Mesenchymal stem cell (in vitro differentiated cells and primary cell): ENCODE measurements at regions not wholly inside any gene's neighbourhood (a gene's known extent, or its start where the extent isn't known, plus 50 kb on each side); places are given as distances from the start of the nearest gene placed in this dataset.

Experiments
- DNase-seq: peaks from one replicate; pipeline ENCODE4 v3.0.0-alpha.2; 2013
- H2AFZ ChIP-seq: one replicate; pipeline ENCODE4 v1.6.1; 2013; ENCODE audit warnings: low read depth, mild to moderate bottlenecking, control low read depth, inconsistent platforms, low read length, moderate library complexity
- H2AK5ac ChIP-seq: 2 replicates; pipeline ENCODE4 v1.6.1; 2013; ENCODE audit warnings: low read length, moderate library complexity, mild to moderate bottlenecking, inconsistent platforms; ENCODE audit not compliant: severe bottlenecking
- H2BK120ac ChIP-seq: one replicate; pipeline ENCODE4 v1.6.1; 2013; ENCODE audit warnings: low read depth, mild to moderate bottlenecking, inconsistent platforms, low read length, moderate library complexity
- H2BK12ac ChIP-seq, 2 experiments: one replicate each; pipeline ENCODE4 v1.6.1; 2013; ENCODE audit warnings: inconsistent platforms in 2 of 2, low read length in 2 of 2, mild to moderate bottlenecking in 2 of 2, moderate library complexity in 2 of 2, control low read depth in 1 of 2
- H2BK15ac ChIP-seq: one replicate; pipeline ENCODE4 v1.6.1; 2013; ENCODE audit warnings: mild to moderate bottlenecking, low read depth, inconsistent platforms; ENCODE audit not compliant: poor library complexity, severe bottlenecking
- H2BK5ac ChIP-seq: 2 replicates; pipeline ENCODE4 v1.6.1; 2013; ENCODE audit warnings: low read depth, mild to moderate bottlenecking, low read length, control low read depth, inconsistent platforms; ENCODE audit not compliant: poor library complexity, severe bottlenecking
- H3K14ac ChIP-seq, 2 experiments: one replicate each; pipeline ENCODE4 v1.6.1; 2013; ENCODE audit warnings: inconsistent platforms in 2 of 2, low read length in 2 of 2, control low read depth in 1 of 2, mild to moderate bottlenecking in 1 of 2, moderate library complexity in 1 of 2
- H3K18ac ChIP-seq, 2 experiments: one replicate each; pipeline ENCODE4 v1.6.1; 2013; ENCODE audit warnings: inconsistent platforms in 2 of 2, low read length in 2 of 2, control low read depth in 1 of 2, low read depth in 1 of 2, mild to moderate bottlenecking in 1 of 2
- H3K23ac ChIP-seq, 2 experiments: one replicate each; pipeline ENCODE4 v1.6.1; 2013; ENCODE audit warnings: inconsistent platforms in 2 of 2, low read length in 2 of 2, mild to moderate bottlenecking in 2 of 2, moderate library complexity in 2 of 2, control low read depth in 1 of 2
- H3K27ac ChIP-seq: 2 replicates; pipeline ENCODE4 v1.5.1; 2013; ENCODE audit warnings: mild to moderate bottlenecking, moderate library complexity, low read length, control low read depth, inconsistent platforms; ENCODE audit not compliant: poor library complexity, severe bottlenecking
- H3K27me3 ChIP-seq, 2 experiments: 2 replicates each; pipeline versions ENCODE4 v1.6.1 to v1.7.0; 2013; ENCODE audit warnings: low read length in 2 of 2, mild to moderate bottlenecking in 2 of 2, moderate library complexity in 2 of 2, control low read depth in 1 of 2, inconsistent platforms in 1 of 2; ENCODE audit not compliant: control insufficient read depth in 1 of 2, insufficient read depth in 1 of 2
- H3K36me3 ChIP-seq, 2 experiments: 2 replicates each; pipeline versions ENCODE4 v1.6.1 to v1.7.0; 2013; ENCODE audit warnings: low read length in 2 of 2, control low read depth in 1 of 2, inconsistent platforms in 1 of 2, low read depth in 1 of 2, mild to moderate bottlenecking in 1 of 2; ENCODE audit not compliant: insufficient read depth in 2 of 2, control insufficient read depth in 1 of 2
- H3K4ac ChIP-seq, 2 experiments: one replicate each; pipeline ENCODE4 v1.6.1; 2013; ENCODE audit warnings: inconsistent platforms in 2 of 2, low read length in 2 of 2, mild to moderate bottlenecking in 2 of 2, moderate library complexity in 2 of 2, control low read depth in 1 of 2, low read depth in 1 of 2
- H3K4me1 ChIP-seq: 2 replicates; pipeline ENCODE4 v1.6.1; 2013; ENCODE audit warnings: low read depth, low read length, control low read depth; ENCODE audit not compliant: control insufficient read depth, insufficient read depth
- H3K4me2 ChIP-seq: 2 replicates; pipeline ENCODE4 v1.6.1; 2013; ENCODE audit warnings: low read length, mild to moderate bottlenecking, inconsistent platforms; ENCODE audit not compliant: poor library complexity, severe bottlenecking
- H3K4me3 ChIP-seq, 2 experiments: 2 replicates each; pipeline versions ENCODE4 v1.5.1 to v1.7.0; 2013; ENCODE audit warnings: low read length in 2 of 2, mild to moderate bottlenecking in 2 of 2, control low read depth in 1 of 2, low read depth in 1 of 2; ENCODE audit not compliant: insufficient read depth in 1 of 2
- H3K79me1 ChIP-seq: replicated peaks from 2 replicates; pipeline ENCODE4 v1.6.1; 2013; ENCODE audit warnings: mild to moderate bottlenecking, control low read depth, low read length, inconsistent platforms; ENCODE audit not compliant: poor library complexity, severe bottlenecking
- H3K9ac ChIP-seq: 2 replicates; pipeline ENCODE4 v1.7.0; 2013; ENCODE audit warnings: mild to moderate bottlenecking, low read length, moderate library complexity
- H3K9me3 ChIP-seq: 2 replicates; pipeline ENCODE4 v1.7.0; 2013; ENCODE audit warnings: mild to moderate bottlenecking, low read length; ENCODE audit not compliant: control insufficient read depth
- H4K8ac ChIP-seq: one replicate; pipeline ENCODE4 v1.6.1; 2013; ENCODE audit warnings: inconsistent platforms, mild to moderate bottlenecking, low read length, moderate library complexity
- H4K91ac ChIP-seq: one replicate; pipeline ENCODE4 v1.6.1; 2013; ENCODE audit warnings: mild to moderate bottlenecking, low read length, inconsistent platforms
- WGBS: methylation state at CpG from one replicate; pipeline ENCODE4 v1.1.7; 2013; ENCODE audit warnings: mixed read lengths; 5-methylcytosine and 5-hydroxymethylcytosine counted together

- Histone ChIP-seq H3K4me3 (no peak overlapping the region), H3K23ac (no peak overlapping the region), H2BK12ac (peak overlapping the region in 1 of 2 experiments; percentile 98), H2AK5ac (no peak overlapping the region), H3K27me3 (peaks cover 0 to 20% of the 10 kb centered on the region in 2 experiments), H3K36me3 (no peaks in the 10 kb centered on the region), H2BK120ac (peak overlapping the region; percentile 84), H3K14ac (no peak overlapping the region), H3K27ac (no peak overlapping the region), H3K18ac (peak overlapping the region in 1 of 2 experiments; percentile 80), H3K9ac (no peak overlapping the region), H2AFZ (no peak overlapping the region), H3K4me2 (no peak overlapping the region), H3K4ac (no peak overlapping the region), H4K8ac (no peak overlapping the region), H3K79me1 (no peaks in the 10 kb centered on the region), H3K4me1 (peaks cover 2% of the 10 kb centered on the region), H3K9me3 (peaks cover 4% of the 10 kb centered on the region), H2BK5ac (no peak overlapping the region), H4K91ac (no peak overlapping the region), H2BK15ac (no peak overlapping the region)
- peak; percentile 88 for DNase-seq
- whole genome bisulfite sequencing = 45% methylated on average over 1 of the region's 4 CpGs
These were observed 82.4 kb upstream of the TAS2R1 start for GRCh38 chr5:9712506-9712905.

GRCh38 chr5:9710069-9710468 is 79.9 kb upstream of the TAS2R1 start:
- Histone ChIP-seq H3K9me3 (peaks cover 4% of the 10 kb centered on the region), H4K8ac (no peak overlapping the region), H3K27ac (no peak overlapping the region), H2AK5ac (no peak overlapping the region), H2BK120ac (peak overlapping the region; percentile 71), H3K4me3 (no peak overlapping the region), H3K9ac (no peak overlapping the region), H2BK12ac (no peak overlapping the region), H2BK5ac (no peak overlapping the region), H2AFZ (no peak overlapping the region), H4K91ac (no peak overlapping the region), H3K4me2 (no peak overlapping the region), H2BK15ac (no peak overlapping the region), H3K36me3 (no peaks in the 10 kb centered on the region), H3K4ac (peak overlapping the region in 1 of 2 experiments; percentile 55), H3K23ac (no peak overlapping the region), H3K27me3 (peaks cover 0 to 18% of the 10 kb centered on the region in 2 experiments), H3K4me1 (peaks cover 2% of the 10 kb centered on the region), H3K79me1 (no peaks in the 10 kb centered on the region), H3K18ac (no peak overlapping the region), H3K14ac (no peak overlapping the region)
- 100% methylated on average over 1 of the region's 1 CpG for WGBS
- DNase-seq = no peak

DNA sequence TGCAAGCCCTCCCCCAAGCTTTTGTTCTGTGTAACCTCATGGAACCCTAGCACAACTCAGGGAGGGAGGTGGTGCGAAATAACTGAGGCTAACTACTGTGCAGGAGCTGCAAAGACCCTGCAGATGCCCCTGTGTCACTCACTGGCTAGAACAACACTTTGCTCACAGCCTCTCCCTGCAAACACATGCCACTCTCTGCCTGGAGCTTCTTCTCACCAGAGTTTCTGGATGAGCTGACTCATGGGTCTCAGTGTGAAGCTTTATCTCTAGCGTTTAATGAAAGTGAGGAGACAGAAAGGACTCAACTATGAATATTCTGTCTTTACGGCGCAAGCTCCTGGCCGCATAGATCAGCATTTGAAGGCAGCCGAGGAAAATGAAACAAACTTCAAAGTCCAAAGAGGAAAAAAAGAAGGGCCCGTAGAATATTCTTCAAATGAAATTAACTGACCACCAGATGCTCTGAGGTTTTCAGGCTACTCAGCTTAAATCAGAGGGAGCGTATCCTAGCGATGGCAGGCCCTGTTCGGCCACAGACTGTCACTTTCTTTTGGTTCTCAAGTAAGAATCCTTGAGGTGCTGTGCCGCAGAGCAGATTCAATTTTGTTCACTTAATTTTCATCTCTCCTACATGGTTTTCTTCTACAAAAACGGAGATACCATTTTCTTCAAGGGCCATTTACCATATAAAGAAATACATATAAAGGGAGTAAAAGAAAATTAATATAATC is 77.7 kb upstream of the TAS2R1 start:
- peaks cover 2% of the 10 kb centered on the region for H3K4me1 ChIP-seq
- no peak overlapping the region for H2BK5ac ChIP-seq
- no peak overlapping the region for H3K4me3 ChIP-seq
- H3K9ac ChIP-seq = no peak overlapping the region
- peak overlapping the region in 1 of 2 experiments; percentile 66 for H2BK12ac ChIP-seq
- H3K9me3 ChIP-seq = peaks cover 4% of the 10 kb centered on the region
- H3K4me2 ChIP-seq = no peak overlapping the region
- no peak overlapping the region for H3K4ac ChIP-seq
- no peak overlapping the region for H3K14ac ChIP-seq
- peaks cover 0 to 1% of the 10 kb centered on the region in 2 experiments for H3K27me3 ChIP-seq
- no peak overlapping the region for H3K27ac ChIP-seq
- H2AK5ac ChIP-seq = no peak overlapping the region
- H3K79me1 ChIP-seq = no peaks in the 10 kb centered on the region
- H2AFZ ChIP-seq = no peak overlapping the region
- WGBS = 79% methylated on average over 10 of the region's 12 CpGs
- no peak overlapping the region for H4K91ac ChIP-seq
- DNase-seq = peak; percentile 34
- no peak overlapping the region for H2BK120ac ChIP-seq
- peak overlapping the region in 1 of 2 experiments; percentile 37 for H3K18ac ChIP-seq
- H2BK15ac ChIP-seq = no peak overlapping the region
- H4K8ac ChIP-seq = no peak overlapping the region
- H3K36me3 ChIP-seq = no peaks in the 10 kb centered on the region
- H3K23ac ChIP-seq = no peak overlapping the region

DNA sequence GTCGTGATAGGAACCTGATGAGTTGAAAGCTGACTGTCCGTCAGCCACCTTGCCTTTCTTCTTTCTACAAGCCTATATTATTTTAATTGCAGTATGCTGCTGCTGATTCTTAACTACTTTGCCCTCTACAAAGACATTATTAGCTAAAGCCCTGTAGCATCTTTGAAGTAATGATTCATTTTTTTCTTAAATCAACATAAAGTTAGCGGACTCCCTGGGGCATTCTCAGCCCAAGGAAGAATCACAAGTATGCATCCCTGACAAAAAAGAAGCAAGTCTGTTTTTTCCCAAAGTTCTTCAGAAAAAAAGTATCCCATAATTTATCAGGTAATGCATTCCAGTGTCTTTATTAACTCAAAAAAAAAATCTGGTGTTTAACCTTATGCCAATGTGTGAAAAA is 69.5 kb upstream of the TAS2R1 start:
- Histone ChIP-seq H3K9ac (no peak overlapping the region), H2BK12ac (no peak overlapping the region), H4K91ac (no peak overlapping the region), H3K4me2 (no peak overlapping the region), H4K8ac (no peak overlapping the region), H2AK5ac (no peak overlapping the region), H3K27me3 (no peaks in the 10 kb centered on the region), H3K14ac (no peak overlapping the region), H3K27ac (peak overlapping the region; percentile 23), H3K4ac (no peak overlapping the region), H3K4me1 (no peaks in the 10 kb centered on the region), H3K4me3 (no peak overlapping the region), H2BK5ac (no peak overlapping the region), H2AFZ (no peak overlapping the region), H3K9me3 (no peaks in the 10 kb centered on the region), H3K18ac (no peak overlapping the region), H3K36me3 (no peaks in the 10 kb centered on the region), H2BK15ac (no peak overlapping the region), H2BK120ac (no peak overlapping the region), H3K79me1 (no peaks in the 10 kb centered on the region), H3K23ac (no peak overlapping the region)
- DNase-seq = no peak
- 68% methylated on average over 2 of the region's 3 CpGs for WGBS
